GM12875 (cell line): ENCODE measurements at regions not wholly inside any gene's neighbourhood (a gene's known extent, or its start where the extent isn't known, plus 50 kb on each side); places are given as distances from the start of the nearest gene placed in this dataset.
"Not testable (repeated sequence)": the region's sequence is repeated elsewhere in the genome, so short reads cannot be mapped to it uniquely, and the experiment has no call there.

Source experiments
- H3K4me3 ChIP-seq: one replicate; pipeline ENCODE4 v1.5.1; 2011; ENCODE audit warnings: low read depth, low read length, control low read depth
- CTCF ChIP-seq: IDR thresholded peaks from 2 replicates; pipeline ENCODE4 v1.5.1; 2011; ENCODE audit warnings: low read depth, mild to moderate bottlenecking, control low read depth, inconsistent platforms, low read length, moderate library complexity, borderline replicate concordance; ENCODE audit not compliant: insufficient read depth

- no peak overlapping the region for H3K4me3 ChIP-seq
- no peak for TF ChIP-seq CTCF
Measured at GRCh38 chr7:32661501-32661900, 166.2 kb downstream of the AVL9 start.

DNA sequence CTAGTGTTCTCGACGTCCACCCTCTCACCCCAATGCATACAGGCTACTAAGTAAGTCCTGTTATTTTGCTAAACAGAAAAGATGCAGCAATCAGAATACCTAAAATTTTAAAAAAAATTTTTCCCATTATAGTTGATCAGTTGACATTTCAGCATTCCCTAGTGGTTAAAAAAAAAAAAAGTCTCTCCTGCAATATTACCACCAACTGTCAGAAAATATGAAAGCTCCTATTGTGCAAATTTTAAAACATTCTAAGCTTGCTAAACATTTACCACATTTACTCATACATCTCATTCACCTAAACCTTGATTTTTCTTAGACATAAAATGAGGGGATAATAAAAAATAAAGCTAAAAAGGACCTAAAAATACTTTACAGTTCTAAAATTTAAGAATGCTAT, 165.6 kb downstream of the AVL9 start:
- TF ChIP-seq CTCF = no peak
- H3K4me3 ChIP-seq = no peak overlapping the region

DNA sequence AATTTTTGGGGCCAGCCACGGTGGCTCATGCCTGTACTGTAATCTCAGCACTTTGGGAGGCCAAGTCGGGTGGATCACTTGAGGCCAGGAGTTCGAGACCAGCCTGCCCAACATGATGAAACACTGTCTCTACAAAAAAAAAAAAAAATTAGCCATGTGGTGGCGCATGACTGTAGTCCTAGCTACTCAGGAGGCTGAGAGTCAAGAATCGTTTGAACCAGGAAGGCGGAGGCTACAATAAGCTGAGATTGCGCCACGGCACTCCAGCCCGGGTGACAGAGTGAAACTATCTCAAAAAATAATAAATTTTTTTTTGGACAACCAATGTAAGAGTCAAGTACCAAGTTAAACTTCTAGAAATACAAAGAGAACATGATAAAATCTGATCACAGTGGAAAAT, 164.6 kb downstream of the AVL9 start:
- no peak overlapping the region for H3K4me3 ChIP-seq
- TF ChIP-seq CTCF = no peak

- TF ChIP-seq CTCF = no peak
- no peak overlapping the region for H3K4me3 ChIP-seq
Measured at GRCh38 chr7:32658467-32658869, 163.2 kb downstream of the AVL9 start.

DNA sequence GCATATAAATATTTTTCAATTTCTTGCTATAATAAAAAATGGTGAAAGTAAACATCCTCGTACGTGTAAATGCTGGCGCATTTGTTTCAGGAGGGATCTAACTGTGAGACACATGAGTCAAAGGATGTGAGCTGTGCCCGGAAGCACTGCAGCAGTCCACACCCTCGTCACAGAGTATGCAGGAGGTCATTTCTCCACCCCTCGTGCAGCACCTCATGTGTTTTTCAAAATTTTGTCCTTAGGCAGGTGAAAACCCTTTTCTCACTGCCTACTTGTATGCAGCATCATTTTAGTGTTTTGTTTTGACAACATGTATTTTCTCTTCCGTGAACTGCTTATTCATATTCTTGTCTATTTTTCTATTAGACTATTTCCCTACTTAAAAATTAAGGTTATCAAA, 162.7 kb downstream of the AVL9 start:
- H3K4me3 ChIP-seq = no peak overlapping the region
- no peak for TF ChIP-seq CTCF

- not testable (repeated sequence) for H3K4me3 ChIP-seq
Measured at GRCh38 chr7:32654549-32654948, 159.3 kb downstream of the AVL9 start.

- not testable (repeated sequence) for H3K4me3 ChIP-seq
Measured at GRCh38 chr7:32650356-32650755, 155.1 kb downstream of the AVL9 start.

DNA sequence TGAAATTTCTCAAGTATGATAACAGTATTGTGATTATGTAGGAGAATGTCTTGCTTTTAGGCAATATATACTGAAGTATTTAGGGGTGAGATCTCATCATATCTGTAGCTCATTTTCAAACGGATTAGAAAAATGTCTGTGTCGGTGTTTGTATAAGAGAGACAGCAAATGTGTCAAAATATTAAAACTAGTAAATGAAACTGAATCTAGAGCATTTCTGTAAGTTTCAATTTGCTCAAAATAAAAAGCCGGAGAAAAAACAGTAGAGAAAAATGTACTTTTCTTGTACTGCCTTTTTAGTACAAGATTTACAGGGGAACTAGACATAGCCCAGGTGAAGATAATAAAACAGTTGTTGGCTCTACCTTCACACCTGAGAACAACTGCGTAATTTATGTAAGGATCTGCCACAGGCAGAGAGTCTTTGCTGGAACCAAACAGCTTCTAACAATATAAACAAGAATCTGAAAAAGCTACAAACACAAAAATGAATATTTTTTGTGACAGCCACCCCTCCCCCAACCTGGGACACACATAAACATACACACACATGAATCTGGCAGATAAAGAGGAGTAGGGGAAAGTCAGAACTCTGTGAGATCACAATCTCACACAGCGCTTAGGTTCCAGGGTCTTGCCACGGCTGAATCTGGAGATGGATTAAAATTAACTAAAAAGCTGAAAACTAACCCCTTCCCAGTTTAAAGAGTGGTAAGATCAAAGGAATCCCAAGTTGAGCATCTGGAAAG, 153.3 kb downstream of the AVL9 start:
- TF ChIP-seq CTCF = no peak
- H3K4me3 ChIP-seq = no peak overlapping the region

DNA sequence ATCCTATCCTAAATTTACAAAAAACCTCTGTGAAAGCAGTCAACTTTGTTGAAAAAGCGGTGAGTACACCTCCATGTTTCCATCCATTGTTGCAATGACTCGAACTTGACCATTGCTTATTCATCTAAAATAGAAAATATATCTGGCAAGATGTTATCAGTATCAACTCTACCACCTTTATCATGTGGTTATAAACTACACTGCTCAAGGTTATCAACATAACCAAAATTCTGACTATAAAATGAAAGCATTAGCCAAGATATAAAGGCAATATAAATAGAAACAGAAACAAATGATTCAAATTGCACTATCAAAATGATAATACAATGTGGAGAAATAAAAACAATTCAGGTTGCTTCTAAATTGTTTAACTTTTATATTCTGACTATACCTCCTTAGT, 150.0 kb downstream of the AVL9 start:
- not testable (repeated sequence) for H3K4me3 ChIP-seq
